Activated naive CD8-positive, alpha-beta T cell (primary cell): ENCODE measurements at regions not wholly inside any gene's neighbourhood (a gene's known extent, or its start where the extent isn't known, plus 50 kb on each side); places are given as distances from the start of the nearest gene placed in this dataset.

Experiments
- H3K27ac Mint-ChIP-seq: one replicate; pipeline ENCODE4 v1.8.0; 2021; ENCODE audit warnings: mixed read lengths
- H3K27me3 Mint-ChIP-seq: one replicate; pipeline ENCODE4 v1.8.0; 2021; ENCODE audit warnings: mixed read lengths
- H3K36me3 Mint-ChIP-seq: one replicate; pipeline ENCODE4 v1.8.0; 2021; ENCODE audit warnings: mixed read lengths
- H3K4me1 Mint-ChIP-seq: one replicate; pipeline ENCODE4 v1.8.0; 2021; ENCODE audit warnings: low read depth, mixed read lengths
- H3K4me3 Mint-ChIP-seq: one replicate; pipeline ENCODE4 v1.8.0; 2021; ENCODE audit warnings: mild to moderate bottlenecking, mixed read lengths
- H3K9me3 Mint-ChIP-seq: one replicate; pipeline ENCODE4 v1.8.0; 2021; ENCODE audit warnings: low read depth, mixed read lengths

- Mint-ChIP-seq H3K27ac (no peak overlapping the region), H3K36me3 (peaks cover 3% of the 10 kb centered on the region), H3K27me3 (no peaks in the 10 kb centered on the region)
Measured at GRCh38 chr6:147088861-147089260, 115.4 kb upstream of the STXBP5 start.

GRCh38 chr6:147095316-147095715, 108.9 kb upstream of the STXBP5 start:
- H3K27me3 Mint-ChIP-seq: no peaks in the 10 kb centered on the region
- H3K4me3 Mint-ChIP-seq: no peak overlapping the region
- no peaks in the 10 kb centered on the region for H3K9me3 Mint-ChIP-seq
- no peaks in the 10 kb centered on the region for H3K4me1 Mint-ChIP-seq
- no peaks in the 10 kb centered on the region for H3K36me3 Mint-ChIP-seq
- H3K27ac Mint-ChIP-seq: no peak overlapping the region

More at GRCh38 chr6:147088861-147089260, 115.4 kb upstream of the STXBP5 start:
- H3K4me3 Mint-ChIP-seq: no peak overlapping the region
- H3K9me3 Mint-ChIP-seq: no peaks in the 10 kb centered on the region
- H3K4me1 Mint-ChIP-seq: peaks cover 2% of the 10 kb centered on the region

- H3K36me3 Mint-ChIP-seq: no peaks in the 10 kb centered on the region
- no peak overlapping the region for H3K4me3 Mint-ChIP-seq
- H3K27me3 Mint-ChIP-seq: no peaks in the 10 kb centered on the region
- no peak overlapping the region for H3K27ac Mint-ChIP-seq
- peaks cover 16% of the 10 kb centered on the region for H3K4me1 Mint-ChIP-seq
- no peaks in the 10 kb centered on the region for H3K9me3 Mint-ChIP-seq
Measured at GRCh38 chr6:147099974-147100373, 104.2 kb upstream of the STXBP5 start.

- Mint-ChIP-seq H3K9me3 (no peaks in the 10 kb centered on the region), H3K27me3 (no peaks in the 10 kb centered on the region), H3K27ac (no peak overlapping the region), H3K4me1 (peaks cover 32% of the 10 kb centered on the region), H3K36me3 (no peaks in the 10 kb centered on the region), H3K4me3 (no peak overlapping the region)
Measured at GRCh38 chr6:147103007-147103406, 101.2 kb upstream of the STXBP5 start.

GRCh38 chr6:147103694-147104093, 100.5 kb upstream of the STXBP5 start:
- no peaks in the 10 kb centered on the region for H3K36me3 Mint-ChIP-seq
- no peak overlapping the region for H3K27ac Mint-ChIP-seq
- no peak overlapping the region for H3K4me3 Mint-ChIP-seq
- H3K27me3 Mint-ChIP-seq: no peaks in the 10 kb centered on the region
- peaks cover 38% of the 10 kb centered on the region for H3K4me1 Mint-ChIP-seq
- H3K9me3 Mint-ChIP-seq: no peaks in the 10 kb centered on the region

- Mint-ChIP-seq H3K27ac (no peak overlapping the region), H3K36me3 (peaks cover 3% of the 10 kb centered on the region), H3K27me3 (no peaks in the 10 kb centered on the region), H3K9me3 (no peaks in the 10 kb centered on the region), H3K4me1 (peaks cover 55% of the 10 kb centered on the region), H3K4me3 (no peak overlapping the region)
Measured at GRCh38 chr6:147105786-147106185, 98.4 kb upstream of the STXBP5 start.

- H3K9me3 Mint-ChIP-seq: no peaks in the 10 kb centered on the region
- H3K27me3 Mint-ChIP-seq: no peaks in the 10 kb centered on the region
- H3K27ac Mint-ChIP-seq: peak overlapping the region; percentile 7
- H3K4me3 Mint-ChIP-seq: no peak overlapping the region
- peaks cover 62% of the 10 kb centered on the region for H3K4me1 Mint-ChIP-seq
- peaks cover 3% of the 10 kb centered on the region for H3K36me3 Mint-ChIP-seq
Measured at GRCh38 chr6:147106759-147107401, 97.3 kb upstream of the STXBP5 start.

- H3K4me1 Mint-ChIP-seq: peaks cover 57% of the 10 kb centered on the region
- H3K27ac Mint-ChIP-seq: no peak overlapping the region
- H3K36me3 Mint-ChIP-seq: peaks cover 3% of the 10 kb centered on the region
- H3K4me3 Mint-ChIP-seq: peak overlapping the region; percentile 17
- H3K9me3 Mint-ChIP-seq: no peaks in the 10 kb centered on the region
- no peaks in the 10 kb centered on the region for H3K27me3 Mint-ChIP-seq
Measured at GRCh38 chr6:147108259-147108910, 95.8 kb upstream of the STXBP5 start.

GRCh38 chr6:147109707-147110106, 94.5 kb upstream of the STXBP5 start:
- peaks cover 3% of the 10 kb centered on the region for H3K36me3 Mint-ChIP-seq
- no peaks in the 10 kb centered on the region for H3K27me3 Mint-ChIP-seq
- H3K27ac Mint-ChIP-seq: peak overlapping the region; percentile 55
- peaks cover 46% of the 10 kb centered on the region for H3K4me1 Mint-ChIP-seq
- H3K9me3 Mint-ChIP-seq: no peaks in the 10 kb centered on the region
- peak overlapping the region; percentile 48 for H3K4me3 Mint-ChIP-seq

- H3K9me3 Mint-ChIP-seq: peaks cover 16% of the 10 kb centered on the region
- no peak overlapping the region for H3K4me3 Mint-ChIP-seq
- H3K4me1 Mint-ChIP-seq: peaks cover 7% of the 10 kb centered on the region
- peaks cover 13% of the 10 kb centered on the region for H3K36me3 Mint-ChIP-seq
- no peak overlapping the region for H3K27ac Mint-ChIP-seq
- no peaks in the 10 kb centered on the region for H3K27me3 Mint-ChIP-seq
Measured at GRCh38 chr6:147116056-147116455, 88.2 kb upstream of the STXBP5 start.

- H3K36me3 Mint-ChIP-seq: peaks cover 13% of the 10 kb centered on the region
- no peaks in the 10 kb centered on the region for H3K27me3 Mint-ChIP-seq
- no peak overlapping the region for H3K4me3 Mint-ChIP-seq
- H3K27ac Mint-ChIP-seq: no peak overlapping the region
- no peaks in the 10 kb centered on the region for H3K4me1 Mint-ChIP-seq
- H3K9me3 Mint-ChIP-seq: peaks cover 16% of the 10 kb centered on the region
Measured at GRCh38 chr6:147117011-147117410, 87.2 kb upstream of the STXBP5 start.

- H3K9me3 Mint-ChIP-seq: peaks cover 16% of the 10 kb centered on the region
- H3K27ac Mint-ChIP-seq: no peak overlapping the region
- no peak overlapping the region for H3K4me3 Mint-ChIP-seq
- H3K4me1 Mint-ChIP-seq: no peaks in the 10 kb centered on the region
- H3K36me3 Mint-ChIP-seq: peaks cover 13% of the 10 kb centered on the region
- no peaks in the 10 kb centered on the region for H3K27me3 Mint-ChIP-seq
Measured at GRCh38 chr6:147117580-147117979, 86.6 kb upstream of the STXBP5 start.

- Mint-ChIP-seq H3K27me3 (peaks cover 1% of the 10 kb centered on the region), H3K4me1 (no peaks in the 10 kb centered on the region), H3K27ac (no peak overlapping the region), H3K4me3 (no peak overlapping the region), H3K36me3 (peaks cover 13% of the 10 kb centered on the region), H3K9me3 (peaks cover 16% of the 10 kb centered on the region)
Measured at GRCh38 chr6:147119310-147119709, 84.9 kb upstream of the STXBP5 start.

GRCh38 chr6:147122823-147123222, 81.4 kb upstream of the STXBP5 start:
- Mint-ChIP-seq H3K27me3 (peaks cover 1% of the 10 kb centered on the region), H3K4me3 (no peak overlapping the region), H3K27ac (no peak overlapping the region), H3K9me3 (peaks cover 16% of the 10 kb centered on the region), H3K36me3 (peaks cover 11% of the 10 kb centered on the region), H3K4me1 (no peaks in the 10 kb centered on the region)

GRCh38 chr6:147126618-147127022, 77.6 kb upstream of the STXBP5 start:
- Mint-ChIP-seq H3K4me3 (no peak overlapping the region), H3K27ac (no peak overlapping the region), H3K4me1 (peaks cover 1% of the 10 kb centered on the region), H3K9me3 (no peaks in the 10 kb centered on the region), H3K27me3 (peaks cover 1% of the 10 kb centered on the region), H3K36me3 (no peaks in the 10 kb centered on the region)

GRCh38 chr6:147127587-147127986, 76.6 kb upstream of the STXBP5 start:
- no peak overlapping the region for H3K4me3 Mint-ChIP-seq
- H3K4me1 Mint-ChIP-seq: peaks cover 2% of the 10 kb centered on the region
- H3K27me3 Mint-ChIP-seq: peaks cover 1% of the 10 kb centered on the region
- no peaks in the 10 kb centered on the region for H3K9me3 Mint-ChIP-seq
- no peaks in the 10 kb centered on the region for H3K36me3 Mint-ChIP-seq
- H3K27ac Mint-ChIP-seq: no peak overlapping the region
